ENCODE measurements at regions not wholly inside any gene's neighbourhood (a gene's known extent, or its start where the extent isn't known, plus 50 kb on each side); places are given as distances from the start of the nearest gene placed in this dataset.

DNA sequence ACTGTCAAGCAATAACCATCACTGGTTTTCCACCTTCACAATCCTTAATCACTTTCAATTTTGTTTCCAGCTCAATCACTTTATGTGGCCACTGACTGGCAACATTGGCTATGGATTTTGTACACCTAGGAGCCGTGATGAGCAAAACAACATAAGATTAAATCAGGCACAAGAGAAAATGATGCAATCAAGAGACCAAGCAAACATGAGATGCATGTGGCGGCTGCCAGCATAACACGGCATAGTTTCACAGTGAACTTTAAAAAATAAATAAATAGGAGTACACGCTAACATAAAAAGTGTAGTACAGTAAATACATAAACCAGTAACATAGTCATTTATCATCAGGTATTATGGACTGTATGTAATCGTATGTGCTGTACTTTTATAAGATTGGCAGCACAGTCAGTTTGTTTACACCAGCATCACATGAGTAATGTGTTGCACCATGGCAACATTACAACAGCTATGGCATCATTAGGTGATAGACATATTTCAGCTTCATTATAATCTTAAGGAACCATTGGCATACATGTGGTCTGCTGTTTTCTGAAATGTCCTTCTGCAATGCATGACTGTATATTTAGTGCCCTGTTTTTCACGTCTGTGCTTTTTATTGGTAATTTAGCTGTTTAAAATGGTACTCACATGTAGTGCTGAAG is 83.3 kb upstream of the PRDM11 start:
- no peak for DNase-seq (ENCODE audit: low spot score)

DNA sequence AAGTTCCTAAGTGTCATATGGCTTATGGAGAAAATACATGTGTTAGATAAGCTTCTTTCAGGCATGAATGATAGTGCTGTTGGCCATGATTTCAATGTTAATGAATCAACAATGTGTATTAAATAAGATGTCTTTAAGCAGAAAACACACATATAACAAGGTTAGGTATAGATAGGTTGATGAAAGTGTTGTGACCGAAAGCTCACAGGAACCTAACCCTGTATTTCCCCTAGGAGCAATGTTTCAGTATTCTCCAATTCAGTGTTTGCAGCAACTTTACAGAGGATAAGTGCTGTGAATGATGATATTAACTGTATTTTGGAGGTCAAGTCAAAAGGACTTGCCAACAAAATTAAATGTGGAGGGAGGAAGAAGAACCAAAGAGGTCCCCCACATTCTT is 82.8 kb upstream of the PRDM11 start:
- no peak for DNase-seq (ENCODE audit: low spot score)

DNA sequence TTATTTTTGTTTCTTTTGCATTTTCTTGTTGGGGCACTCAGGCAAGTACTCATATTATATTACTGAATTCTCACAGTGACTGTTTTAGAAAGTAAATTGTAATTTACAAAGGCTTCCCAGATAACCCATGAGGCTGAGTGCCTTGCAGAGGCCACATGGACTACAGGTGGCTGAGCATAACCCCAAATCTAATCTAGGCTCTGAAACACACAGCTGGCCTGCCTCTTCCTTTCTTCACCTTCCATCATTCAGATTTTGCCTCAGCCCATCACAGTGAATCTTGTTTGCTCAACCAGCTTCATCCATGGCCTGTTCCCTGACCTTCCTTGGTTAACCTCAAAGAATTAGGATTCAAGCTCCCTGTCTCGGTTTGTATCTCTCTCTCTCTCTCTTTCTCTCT is 78.5 kb upstream of the PRDM11 start:
- DNase-seq (ENCODE audit: low spot score) = no peak

DNA sequence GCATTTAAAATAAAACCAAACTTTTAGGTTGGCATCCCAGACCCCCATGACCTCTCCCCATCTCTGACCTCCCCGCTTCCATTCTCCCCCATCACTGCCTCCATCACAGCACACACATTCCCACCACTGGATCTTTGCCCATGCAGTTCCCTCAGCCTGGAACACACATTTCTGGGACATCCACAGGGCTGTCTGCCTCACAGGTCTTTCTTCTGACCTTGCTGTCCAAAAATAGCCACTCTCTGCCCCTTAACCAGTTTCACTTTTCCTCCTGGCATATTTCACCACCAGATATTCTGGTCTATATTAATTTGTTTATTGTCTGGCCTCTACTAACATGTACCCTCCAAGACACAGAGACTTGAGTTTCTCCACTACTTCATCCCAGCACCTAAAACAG is 75.2 kb upstream of the PRDM11 start:
- DNase-seq (ENCODE audit: low spot score) = no peak

DNA sequence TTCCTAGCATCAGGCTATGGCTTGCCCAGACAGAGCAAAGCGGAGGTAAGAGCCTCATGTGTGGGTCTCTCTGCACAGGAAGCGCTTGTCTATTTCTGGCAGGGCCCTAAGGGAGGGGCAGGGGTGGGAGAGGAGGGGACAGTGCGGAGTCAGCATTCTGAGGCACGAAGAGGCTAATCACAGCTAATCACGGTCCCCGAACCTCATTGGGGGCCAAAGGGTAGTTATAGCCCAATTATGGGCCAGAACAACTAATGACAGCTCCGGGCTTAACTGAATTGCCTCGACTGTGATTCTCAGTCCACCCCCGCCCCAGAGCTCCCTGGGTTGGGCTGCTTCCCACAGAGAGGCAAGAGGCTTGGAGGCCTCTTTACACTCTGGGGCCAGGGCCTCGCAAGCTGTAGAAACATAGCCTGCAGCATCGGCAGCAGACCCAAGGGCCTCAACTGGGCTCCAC is 72.7 kb upstream of the PRDM11 start:
- no peak for DNase-seq (ENCODE audit: low spot score)

DNA sequence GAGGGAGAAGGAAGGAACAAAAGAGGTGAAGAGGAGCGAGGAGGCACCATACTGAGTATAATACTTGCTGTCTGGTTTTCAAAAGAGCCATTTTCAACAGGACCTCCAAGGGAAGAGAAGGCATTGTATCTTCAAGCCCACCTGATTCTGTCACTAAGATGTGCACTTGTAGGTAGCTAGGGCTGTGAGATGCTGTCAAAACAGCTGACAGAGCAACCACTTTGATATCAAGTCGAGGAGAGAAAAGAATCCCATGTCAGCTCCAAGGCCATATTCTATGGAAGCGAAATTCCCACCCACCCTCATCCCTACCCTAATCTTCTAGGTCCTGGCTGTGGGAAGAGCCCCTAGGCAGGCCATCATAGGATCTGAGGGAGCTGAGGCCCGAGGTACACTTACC is 70.9 kb upstream of the PRDM11 start:
- no peak for DNase-seq (ENCODE audit: low spot score)

DNA sequence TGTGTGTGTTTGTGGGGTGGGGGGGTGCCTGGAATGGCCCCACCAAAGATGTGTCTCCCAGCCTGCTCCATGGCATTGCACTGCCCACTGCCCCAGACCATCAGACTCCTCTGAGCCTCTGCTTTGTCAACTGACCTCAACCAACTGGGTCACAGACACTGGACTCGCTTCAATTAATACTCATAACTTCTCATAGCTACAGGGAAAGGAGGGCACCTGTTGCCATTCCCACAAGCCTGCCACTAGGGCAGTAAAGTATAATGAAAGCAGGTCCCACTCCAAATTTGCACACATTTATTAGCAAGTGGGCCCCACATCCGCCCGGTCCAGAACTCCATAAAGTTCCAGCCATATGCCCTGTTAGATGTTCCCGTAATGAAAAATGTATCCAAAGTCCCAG is 70.5 kb upstream of the PRDM11 start:
- DNase-seq (ENCODE audit: low spot score) = no peak

DNA sequence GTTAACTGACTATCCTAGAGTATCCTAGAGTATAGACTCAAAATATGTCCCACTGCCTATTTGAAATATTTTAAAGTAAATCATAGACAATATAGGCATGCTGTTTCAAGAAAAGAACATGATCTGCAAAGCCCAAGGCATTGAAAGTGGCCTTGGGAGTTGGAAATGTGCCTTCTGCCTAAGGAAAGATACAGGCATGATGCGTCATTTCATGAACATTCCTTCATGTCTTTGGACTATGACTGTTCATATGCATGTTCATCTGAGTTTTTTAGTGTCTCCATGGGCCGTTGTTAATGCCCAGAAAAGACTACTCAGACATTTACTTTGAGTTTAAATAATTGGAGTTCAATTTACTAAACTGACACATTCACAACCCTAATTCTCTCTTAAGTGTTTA is 69.7 kb upstream of the PRDM11 start:
- DNase-seq (ENCODE audit: low spot score) = no peak

DNA sequence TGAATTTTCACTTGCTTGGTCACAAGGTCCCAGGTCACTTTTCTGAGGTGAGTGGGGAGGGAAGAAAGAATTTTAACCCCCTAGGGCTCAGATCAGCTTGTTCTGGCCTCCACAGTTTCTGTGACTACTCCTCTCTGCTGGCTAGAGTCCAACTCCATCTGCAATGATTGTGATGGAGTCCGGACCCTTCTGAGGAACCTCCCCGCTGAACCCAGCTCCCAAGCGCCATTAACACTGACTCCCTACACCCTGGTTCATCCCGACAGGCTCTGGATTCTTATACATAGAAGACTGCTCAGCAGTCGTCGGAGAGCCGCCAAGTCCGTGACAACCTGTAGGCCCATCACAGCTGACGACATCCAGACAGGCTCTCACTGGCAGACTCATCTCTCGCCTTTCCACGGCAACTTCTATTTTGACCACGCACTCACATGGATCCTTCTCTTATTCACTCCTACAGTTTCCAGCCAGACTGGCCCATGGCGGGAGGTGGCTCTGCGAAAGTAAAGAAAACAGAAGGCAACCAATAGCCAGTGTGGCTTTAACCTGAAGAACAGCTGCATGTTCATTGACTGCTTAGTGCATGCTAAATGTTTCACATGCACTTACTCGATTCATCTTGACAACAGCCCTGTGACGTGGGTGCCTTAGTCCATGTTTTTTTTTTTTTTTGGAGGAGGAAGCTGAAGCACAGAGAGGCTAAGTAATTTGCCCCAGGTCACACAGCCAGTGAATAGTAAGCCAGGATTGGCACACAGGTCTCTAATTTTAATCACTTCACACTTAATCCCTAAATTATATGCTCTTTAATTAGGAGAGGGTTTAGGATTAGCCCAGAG is 68.0 kb upstream of the PRDM11 start:
- no peak for DNase-seq (ENCODE audit: low spot score)

DNA sequence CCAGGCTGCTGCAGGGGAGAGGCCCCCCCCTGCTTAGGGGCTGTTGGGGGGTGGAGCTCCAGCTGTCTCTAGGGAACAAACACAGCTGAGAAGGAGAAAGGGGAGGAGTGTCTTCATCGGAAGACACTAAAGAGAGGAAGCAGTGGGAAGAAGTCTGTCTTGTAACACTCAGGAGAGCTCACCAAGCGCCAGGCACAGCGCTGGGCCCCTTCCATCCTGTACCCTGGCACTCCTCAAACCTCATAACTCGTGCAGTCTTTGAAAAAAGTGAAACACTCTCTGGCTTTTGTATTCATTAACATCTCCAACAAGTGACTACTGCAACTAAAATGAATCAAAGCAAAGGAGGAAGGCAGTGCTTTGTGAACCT is 67.4 kb upstream of the PRDM11 start:
- peak; percentile 50 for DNase-seq (ENCODE audit: low spot score)

DNA sequence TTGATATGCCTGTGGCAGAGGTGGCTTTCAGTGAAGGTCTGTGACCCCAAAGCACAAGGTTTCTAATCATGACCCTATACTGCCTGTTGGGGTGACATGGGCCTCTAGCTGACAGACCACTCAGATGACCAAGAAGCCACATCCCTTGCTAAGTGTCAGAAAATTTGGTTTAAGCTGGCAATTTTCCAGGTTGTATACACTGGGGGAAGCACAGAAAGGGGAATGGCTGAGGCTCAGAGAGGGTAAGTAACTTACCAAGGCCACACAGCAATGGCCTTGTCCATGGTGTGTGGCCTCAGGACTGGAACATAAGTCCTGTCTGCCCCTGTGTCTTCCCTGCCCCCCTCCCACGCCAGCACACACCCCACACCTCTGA is 66.9 kb upstream of the PRDM11 start:
- no peak for DNase-seq (ENCODE audit: low spot score)

DNA sequence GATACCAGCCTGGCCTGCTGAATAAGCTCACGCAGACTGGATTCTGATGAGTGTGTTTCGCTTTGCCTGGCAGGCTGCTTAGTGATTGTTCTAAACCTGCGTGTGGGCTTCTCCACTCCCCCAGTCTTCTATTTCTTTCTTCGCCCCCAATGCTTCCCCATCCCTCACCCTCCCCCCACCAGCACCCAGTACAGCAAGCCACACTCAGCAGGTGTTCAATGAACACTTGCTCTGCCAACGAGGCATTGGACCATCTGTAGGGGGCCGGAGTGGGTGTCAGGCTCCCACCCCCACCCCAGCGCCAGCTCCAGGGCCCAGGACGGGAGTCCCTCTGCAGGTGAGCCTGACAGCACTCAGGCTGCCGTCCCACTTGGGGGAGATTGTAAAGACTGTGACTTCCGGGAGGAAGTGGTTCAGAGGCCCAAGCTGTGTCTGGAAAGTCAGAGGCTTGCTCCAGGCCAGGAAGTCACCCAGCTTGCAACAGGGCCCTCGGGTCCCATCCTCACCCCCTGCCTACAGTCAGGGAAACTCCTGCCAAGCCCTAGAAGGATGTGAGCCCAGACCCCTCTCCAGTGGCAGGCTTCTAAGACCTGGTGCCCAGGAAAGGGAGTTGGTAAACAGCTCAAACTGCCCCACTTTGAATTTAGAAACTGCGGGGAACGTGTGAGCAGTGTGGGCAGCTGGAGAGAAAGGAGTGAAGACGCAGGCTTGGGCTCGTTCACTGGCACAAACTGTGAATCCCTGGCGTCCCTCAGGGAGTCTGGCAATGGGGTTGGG is 66.3 kb upstream of the PRDM11 start:
- peak; percentile 67 for DNase-seq (ENCODE audit: low spot score)

DNA sequence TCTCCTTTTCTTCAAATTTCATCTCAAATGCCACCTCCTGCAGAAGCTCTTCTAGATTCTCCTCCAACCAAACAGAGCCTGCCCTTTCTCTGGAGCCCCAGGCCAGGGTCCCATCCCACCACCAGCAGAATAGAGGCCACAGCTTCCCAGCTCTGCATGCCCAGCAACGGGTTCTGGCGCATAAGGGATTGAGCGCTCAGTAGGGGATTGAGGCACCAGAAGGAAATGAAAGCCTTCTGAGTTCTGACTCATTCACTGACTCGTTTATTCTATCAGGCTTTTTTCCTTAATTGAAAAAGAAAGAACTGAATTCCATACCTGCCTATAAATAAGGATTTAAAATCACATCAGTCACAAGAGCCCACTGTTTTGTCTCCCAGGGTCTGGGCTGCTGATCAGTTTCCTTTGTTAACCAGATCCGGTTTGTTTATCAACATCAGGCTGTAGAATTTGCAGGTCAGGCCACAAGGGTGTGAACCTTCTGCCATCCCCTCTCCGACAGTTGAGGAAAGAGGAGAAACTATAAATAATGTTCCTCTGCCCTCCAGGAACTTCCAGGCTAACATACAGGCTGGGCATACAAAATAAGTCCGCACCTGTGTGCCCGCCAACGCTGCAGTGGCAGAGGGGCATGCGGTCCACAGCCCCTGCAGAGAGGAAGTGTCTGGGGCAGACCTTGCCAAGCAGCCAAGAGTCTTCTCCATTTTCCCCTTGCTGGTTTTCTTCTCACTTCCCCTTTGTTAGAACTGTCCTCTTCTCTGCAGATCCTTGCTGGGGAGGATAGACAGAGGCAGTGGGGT is 63.5 kb upstream of the PRDM11 start:
- DNase-seq (ENCODE audit: low spot score) = peak; percentile 51

DNA sequence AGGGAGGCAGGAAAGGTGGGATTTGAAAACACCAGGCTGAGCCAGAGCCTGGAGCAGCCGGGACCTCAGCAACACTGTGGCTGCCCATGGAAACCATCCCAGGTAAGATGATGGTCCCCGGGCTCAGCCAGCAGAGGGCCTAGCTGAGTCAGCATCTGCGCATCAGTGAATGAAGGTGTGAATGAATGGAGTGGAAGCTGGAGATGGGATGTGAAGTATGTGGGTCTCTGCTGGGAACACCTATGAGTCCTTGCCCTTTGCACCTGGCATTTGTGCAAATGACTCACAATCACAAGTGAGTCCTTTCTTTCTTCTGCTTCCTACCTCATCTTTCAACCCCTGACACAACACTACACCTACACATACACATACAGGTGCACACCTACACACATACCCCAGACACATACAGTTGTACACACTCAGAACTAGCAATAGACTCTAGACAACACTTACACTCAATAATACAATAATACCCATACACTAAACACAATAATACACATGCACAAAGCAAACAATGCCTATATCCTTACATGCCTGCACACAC is 62.8 kb upstream of the PRDM11 start:
- peak; percentile 16 for DNase-seq (ENCODE audit: low spot score)

DNA sequence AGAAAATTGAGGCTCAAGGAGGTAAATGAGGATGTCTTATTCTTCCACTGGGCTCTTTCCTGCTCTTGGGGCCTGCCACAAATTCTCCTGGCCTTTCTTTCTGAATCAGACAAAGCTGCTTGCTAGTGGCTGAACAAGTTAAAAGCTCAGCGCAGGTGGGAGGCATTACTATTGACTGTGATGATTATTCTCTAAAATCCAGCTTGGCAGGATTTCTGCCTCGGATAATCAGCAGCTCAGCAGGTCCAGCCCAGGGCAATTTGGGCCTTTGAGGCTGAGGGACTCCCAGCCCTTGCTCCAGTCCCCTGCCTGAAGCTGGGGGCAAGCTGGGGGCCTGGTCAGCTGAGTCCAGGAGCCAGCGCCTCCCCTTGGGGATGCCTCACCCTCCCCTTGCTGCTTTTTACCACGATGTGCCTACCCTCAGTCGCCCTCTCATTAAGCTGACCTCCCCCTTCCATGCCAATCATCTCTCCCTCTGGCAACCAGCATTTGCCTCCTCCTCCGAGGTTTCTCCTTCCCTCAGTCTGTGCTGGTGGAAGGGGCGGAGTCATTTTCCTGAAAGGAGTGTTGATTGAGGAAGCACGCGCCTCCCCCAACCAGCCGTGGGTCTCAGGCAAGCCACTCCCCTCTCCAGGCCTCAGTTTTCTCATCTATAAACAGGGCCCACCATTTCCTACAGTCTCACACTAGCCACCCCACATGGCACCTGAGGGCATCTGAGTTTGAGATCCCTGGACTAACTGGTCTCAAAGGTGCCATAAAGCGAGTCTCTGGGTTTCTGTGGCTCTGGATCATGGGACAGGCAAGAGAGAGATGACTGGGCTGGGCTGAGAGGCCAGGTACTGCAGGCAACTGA is 60.6 kb upstream of the PRDM11 start:
- DNase-seq (ENCODE audit: low spot score) = no peak

DNA sequence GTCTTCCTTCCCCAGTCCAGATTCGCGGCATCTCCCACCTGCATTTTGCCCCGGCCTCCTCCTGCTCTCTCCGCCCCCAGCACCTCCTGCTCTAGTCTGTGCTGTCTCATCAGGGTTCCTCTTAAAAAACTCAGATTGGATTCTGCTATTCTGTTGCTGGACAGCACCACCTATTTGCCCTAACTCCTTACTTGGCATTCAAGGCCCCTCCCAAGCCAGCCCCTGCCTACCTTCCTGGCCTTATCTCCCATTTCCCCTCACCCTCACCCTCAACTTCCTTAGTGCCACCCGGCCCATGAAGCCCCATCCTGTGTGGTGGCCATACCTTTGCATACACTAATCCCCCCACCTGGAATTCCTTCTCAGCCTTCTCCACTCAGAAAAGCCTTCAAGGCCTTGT is 59.9 kb upstream of the PRDM11 start:
- DNase-seq (ENCODE audit: low spot score) = no peak

DNA sequence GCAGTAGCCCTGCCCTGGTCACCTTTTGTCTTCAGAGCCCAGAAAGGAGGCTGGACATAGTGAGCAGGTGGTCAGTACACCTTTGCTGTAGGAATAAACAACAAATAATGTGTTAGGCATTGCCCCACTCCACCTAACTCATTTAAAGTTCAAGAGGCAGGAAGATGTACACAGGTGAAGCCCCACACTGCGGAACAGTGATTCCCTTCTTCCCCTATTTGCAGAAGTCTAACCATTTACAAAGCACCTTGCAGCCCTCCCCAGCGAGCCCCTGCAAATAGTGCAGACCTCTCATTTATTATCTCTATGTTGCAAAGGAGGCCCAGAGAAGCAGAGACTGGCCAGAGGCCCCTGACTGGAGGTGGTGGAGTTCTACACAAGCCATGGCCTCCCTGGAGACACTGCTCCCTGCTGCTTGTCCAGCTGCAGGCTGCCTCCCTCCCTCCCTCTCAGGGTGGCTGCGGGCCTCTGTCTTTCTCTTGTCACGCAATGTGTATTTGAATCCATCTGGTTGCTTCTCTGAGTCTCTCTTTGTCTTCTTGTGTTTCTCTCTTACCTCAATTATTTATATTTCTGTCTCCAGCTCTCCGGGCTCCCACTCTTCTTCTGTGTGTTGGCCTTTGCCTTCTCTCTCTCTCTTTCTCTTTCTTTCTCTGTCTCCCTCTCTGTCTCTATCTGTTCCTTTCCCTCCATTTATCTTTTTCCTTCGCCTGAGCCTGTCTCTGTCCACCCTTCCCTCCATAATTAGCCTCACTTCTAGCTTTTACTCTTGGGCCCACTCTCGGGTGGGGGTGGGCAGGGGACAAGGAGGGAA is 59.1 kb upstream of the PRDM11 start:
- DNase-seq (ENCODE audit: low spot score) = no peak

DNA sequence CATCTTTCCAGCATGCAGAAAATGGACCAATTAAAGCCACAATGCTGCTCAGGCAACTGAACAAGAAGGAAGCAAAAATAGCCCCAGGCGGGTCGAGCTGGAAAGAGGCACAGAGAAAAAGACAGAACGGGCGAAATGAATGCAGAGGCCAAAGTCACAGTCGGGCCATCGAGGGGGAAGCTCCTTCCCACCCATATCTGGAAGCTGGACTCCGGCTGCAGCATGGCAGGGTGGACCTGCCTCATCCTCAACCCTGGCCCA is 58.6 kb upstream of the PRDM11 start:
- DNase-seq (ENCODE audit: low spot score) = no peak

DNA sequence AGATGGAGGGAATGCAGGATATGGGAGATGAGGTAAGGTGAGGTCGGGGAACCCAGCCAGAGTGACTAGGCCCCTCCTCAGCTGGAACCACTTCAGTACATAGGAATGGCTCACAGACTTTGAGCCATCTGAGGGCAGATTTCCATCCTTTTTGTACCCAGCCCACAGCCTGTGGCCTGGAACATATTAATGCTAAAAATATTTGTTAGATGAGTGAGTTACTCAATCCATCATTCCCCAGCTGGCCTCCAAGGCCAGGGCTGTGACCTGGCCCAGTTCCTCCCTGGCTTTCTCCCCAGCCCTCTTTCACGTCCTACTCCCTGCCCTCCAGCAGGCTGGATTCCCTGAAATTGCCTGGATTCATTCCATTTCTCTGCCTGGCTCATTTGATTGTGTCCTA is 57.2 kb upstream of the PRDM11 start:
- DNase-seq (ENCODE audit: low spot score) = no peak
